ENCODE measurements at regions not wholly inside any gene's neighbourhood (a gene's known extent, or its start where the extent isn't known, plus 50 kb on each side); places are given as distances from the start of the nearest gene placed in this dataset.

DNA sequence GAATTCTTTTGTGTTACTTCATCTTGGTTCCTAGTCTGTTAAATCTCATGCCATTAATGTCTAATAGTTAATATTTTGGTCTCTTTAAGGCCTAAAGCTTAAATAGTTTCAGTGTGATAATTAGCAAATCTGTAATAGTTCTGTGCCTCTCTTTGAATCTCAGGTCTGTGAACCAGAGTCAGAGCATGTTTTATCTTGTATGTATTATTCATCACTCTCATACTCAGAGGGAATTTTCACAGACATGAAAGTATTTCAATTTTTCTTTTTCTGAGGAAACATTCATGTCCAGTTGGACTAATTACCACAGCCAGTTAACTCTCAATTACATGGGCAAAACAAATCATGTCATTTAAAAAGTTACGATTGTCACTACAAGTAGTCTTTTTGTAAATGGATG is 931.9 kb upstream of the SLC39A10 start:
- Histone ChIP-seq H3K4me3 (ENCODE audit: severe bottlenecking) (no peak overlapping the region), H3K36me3 (ENCODE audit: low read depth) (no peaks in the 10 kb centered on the region), H3K27ac (ENCODE audit: poor library complexity, severe bottlenecking) (no peak overlapping the region), H3K27me3 (ENCODE audit: insufficient read depth, poor library complexity, severe bottlenecking) (no peaks in the 10 kb centered on the region), H3K4me1 (ENCODE audit: insufficient read depth, poor library complexity, severe bottlenecking) (peaks cover 3% of the 10 kb centered on the region), H3K9me3 (ENCODE audit: severe bottlenecking) (no peaks in the 10 kb centered on the region)
- ATAC-seq (ENCODE audit: low read depth) (peak; percentile 56; the same call in 2 of the 3 replicates), DNase-seq (ENCODE audit: low spot score) (no peak)
- TF ChIP-seq, protein P1, sequence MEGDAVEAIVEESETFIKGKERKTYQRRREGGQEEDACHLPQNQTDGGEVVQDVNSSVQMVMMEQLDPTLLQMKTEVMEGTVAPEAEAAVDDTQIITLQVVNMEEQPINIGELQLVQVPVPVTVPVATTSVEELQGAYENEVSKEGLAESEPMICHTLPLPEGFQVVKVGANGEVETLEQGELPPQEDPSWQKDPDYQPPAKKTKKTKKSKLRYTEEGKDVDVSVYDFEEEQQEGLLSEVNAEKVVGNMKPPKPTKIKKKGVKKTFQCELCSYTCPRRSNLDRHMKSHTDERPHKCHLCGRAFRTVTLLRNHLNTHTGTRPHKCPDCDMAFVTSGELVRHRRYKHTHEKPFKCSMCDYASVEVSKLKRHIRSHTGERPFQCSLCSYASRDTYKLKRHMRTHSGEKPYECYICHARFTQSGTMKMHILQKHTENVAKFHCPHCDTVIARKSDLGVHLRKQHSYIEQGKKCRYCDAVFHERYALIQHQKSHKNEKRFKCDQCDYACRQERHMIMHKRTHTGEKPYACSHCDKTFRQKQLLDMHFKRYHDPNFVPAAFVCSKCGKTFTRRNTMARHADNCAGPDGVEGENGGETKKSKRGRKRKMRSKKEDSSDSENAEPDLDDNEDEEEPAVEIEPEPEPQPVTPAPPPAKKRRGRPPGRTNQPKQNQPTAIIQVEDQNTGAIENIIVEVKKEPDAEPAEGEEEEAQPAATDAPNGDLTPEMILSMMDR (IDR thresholded peaks at IDR 0.05; ENCODE audit: poor library complexity, severe bottlenecking), result no peak

DNA sequence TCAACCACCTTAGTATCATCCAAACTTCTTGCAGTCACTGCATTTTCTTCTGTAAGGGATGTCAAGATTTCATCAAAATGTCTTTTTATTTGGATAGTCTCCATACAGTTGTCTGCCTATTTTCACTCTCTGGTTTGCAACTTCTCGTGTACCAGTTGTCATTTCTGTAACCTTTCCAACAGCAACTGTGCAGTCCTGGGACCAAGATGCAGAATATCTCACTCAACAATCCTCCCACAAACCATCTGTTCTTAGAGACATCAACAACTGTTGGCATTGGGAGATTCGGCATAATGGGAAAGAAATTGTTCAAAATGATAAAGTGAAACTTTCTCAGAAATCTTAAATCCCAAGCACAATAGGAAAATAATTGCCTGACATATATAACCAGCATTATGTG is 933.6 kb upstream of the SLC39A10 start:
- peaks cover 3% of the 10 kb centered on the region for H3K4me1 ChIP-seq (ENCODE audit: insufficient read depth, poor library complexity, severe bottlenecking)
- no peaks in the 10 kb centered on the region for H3K36me3 ChIP-seq (ENCODE audit: low read depth)
- ATAC-seq (ENCODE audit: low read depth), result no peak
- no peaks in the 10 kb centered on the region for H3K27me3 ChIP-seq (ENCODE audit: insufficient read depth, poor library complexity, severe bottlenecking)
- H3K27ac ChIP-seq (ENCODE audit: poor library complexity, severe bottlenecking), result no peak overlapping the region
- TF ChIP-seq, protein P1 (IDR thresholded peaks at IDR 0.05; ENCODE audit: poor library complexity, severe bottlenecking), result no peak
- no peaks in the 10 kb centered on the region for H3K9me3 ChIP-seq (ENCODE audit: severe bottlenecking)
- no peak overlapping the region for H3K4me3 ChIP-seq (ENCODE audit: severe bottlenecking)
- no peak for DNase-seq (ENCODE audit: low spot score)

DNA sequence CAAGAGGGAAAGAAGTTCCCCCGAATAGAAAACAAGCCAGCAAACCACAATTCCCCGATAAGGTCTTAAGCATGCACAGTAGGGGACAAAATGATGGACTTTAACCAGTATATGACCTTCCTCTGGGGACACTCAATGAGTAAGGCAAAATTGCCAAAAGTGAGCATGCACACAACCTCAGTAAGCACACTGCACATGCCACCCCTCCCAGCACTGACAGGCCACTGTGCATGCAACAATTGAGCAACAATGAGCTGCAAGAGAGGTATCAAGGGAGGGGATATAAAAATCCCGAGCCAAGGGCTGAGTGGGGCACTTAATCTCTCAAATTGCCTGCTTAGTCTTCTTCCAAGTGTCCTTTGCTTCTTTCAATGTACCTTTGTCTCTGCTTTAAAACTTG is 935.8 kb upstream of the SLC39A10 start:
- H3K4me3 ChIP-seq (ENCODE audit: severe bottlenecking), result no peak overlapping the region
- H3K9me3 ChIP-seq (ENCODE audit: severe bottlenecking), result no peaks in the 10 kb centered on the region
- no peaks in the 10 kb centered on the region for H3K36me3 ChIP-seq (ENCODE audit: low read depth)
- no peak for ATAC-seq (ENCODE audit: low read depth)
- TF ChIP-seq, protein P1 (IDR thresholded peaks at IDR 0.05; ENCODE audit: poor library complexity, severe bottlenecking), result no peak
- peaks cover 3% of the 10 kb centered on the region for H3K4me1 ChIP-seq (ENCODE audit: insufficient read depth, poor library complexity, severe bottlenecking)
- DNase-seq (ENCODE audit: low spot score), result no peak
- H3K27me3 ChIP-seq (ENCODE audit: insufficient read depth, poor library complexity, severe bottlenecking), result no peaks in the 10 kb centered on the region
- H3K27ac ChIP-seq (ENCODE audit: poor library complexity, severe bottlenecking), result no peak overlapping the region

DNA sequence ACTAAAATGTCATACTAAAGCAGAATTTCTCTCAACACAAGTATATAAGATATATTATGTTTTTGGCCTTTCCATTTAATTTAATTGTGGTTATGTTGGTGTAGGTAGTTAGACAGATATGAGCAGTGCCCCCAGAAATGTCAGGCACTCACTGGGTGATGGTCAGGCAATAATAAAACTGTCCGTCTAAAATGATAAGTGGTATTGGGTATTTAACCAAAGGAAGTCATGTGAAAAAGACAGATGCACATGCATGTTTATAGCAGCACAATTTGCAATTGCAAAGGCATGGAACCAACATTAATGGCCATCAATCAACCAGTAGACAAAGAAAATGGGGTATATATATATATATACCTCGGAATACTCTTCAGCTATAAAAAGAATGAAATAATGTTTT is 936.6 kb upstream of the SLC39A10 start:
- ATAC-seq (ENCODE audit: low read depth), result no peak
- Histone ChIP-seq H3K27me3 (ENCODE audit: insufficient read depth, poor library complexity, severe bottlenecking) (no peaks in the 10 kb centered on the region), H3K27ac (ENCODE audit: poor library complexity, severe bottlenecking) (no peak overlapping the region), H3K4me1 (ENCODE audit: insufficient read depth, poor library complexity, severe bottlenecking) (peaks cover 3% of the 10 kb centered on the region), H3K36me3 (ENCODE audit: low read depth) (no peaks in the 10 kb centered on the region), H3K4me3 (ENCODE audit: severe bottlenecking) (no peak overlapping the region), H3K9me3 (ENCODE audit: severe bottlenecking) (no peaks in the 10 kb centered on the region)
- DNase-seq (ENCODE audit: low spot score), result no peak
- TF ChIP-seq, protein P1 (IDR thresholded peaks at IDR 0.05; ENCODE audit: poor library complexity, severe bottlenecking), result no peak

DNA sequence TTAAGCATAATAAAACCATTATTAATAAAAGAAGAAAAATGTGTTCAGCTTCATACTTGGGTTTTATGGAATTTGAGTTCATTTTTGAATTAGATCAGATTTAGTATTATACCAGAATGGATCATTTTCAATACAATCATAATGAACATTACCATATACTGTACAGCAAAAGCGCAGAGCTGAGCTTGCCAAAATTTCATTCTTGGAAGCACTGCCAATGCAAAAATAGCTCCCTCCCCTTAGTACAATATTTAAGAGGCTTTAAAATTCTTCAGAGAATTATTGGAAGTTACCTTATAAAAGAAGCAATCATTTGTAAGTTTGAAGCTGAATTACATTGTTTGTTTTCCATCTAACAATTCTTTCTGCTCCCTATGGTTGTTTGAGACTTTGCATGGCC is 938.1 kb upstream of the SLC39A10 start:
- ATAC-seq (ENCODE audit: low read depth) (no peak), DNase-seq (ENCODE audit: low spot score) (no peak)
- Histone ChIP-seq H3K4me1 (ENCODE audit: insufficient read depth, poor library complexity, severe bottlenecking) (no peaks in the 10 kb centered on the region), H3K27me3 (ENCODE audit: insufficient read depth, poor library complexity, severe bottlenecking) (no peaks in the 10 kb centered on the region), H3K36me3 (ENCODE audit: low read depth) (no peaks in the 10 kb centered on the region), H3K4me3 (ENCODE audit: severe bottlenecking) (no peak overlapping the region), H3K9me3 (ENCODE audit: severe bottlenecking) (no peaks in the 10 kb centered on the region), H3K27ac (ENCODE audit: poor library complexity, severe bottlenecking) (no peak overlapping the region)
- TF ChIP-seq, protein P1 (IDR thresholded peaks at IDR 0.05; ENCODE audit: poor library complexity, severe bottlenecking), result no peak
